ENCODE measurements at regions not wholly inside any gene's neighbourhood (a gene's known extent, or its start where the extent isn't known, plus 50 kb on each side); places are given as distances from the start of the nearest gene placed in this dataset.

DNA sequence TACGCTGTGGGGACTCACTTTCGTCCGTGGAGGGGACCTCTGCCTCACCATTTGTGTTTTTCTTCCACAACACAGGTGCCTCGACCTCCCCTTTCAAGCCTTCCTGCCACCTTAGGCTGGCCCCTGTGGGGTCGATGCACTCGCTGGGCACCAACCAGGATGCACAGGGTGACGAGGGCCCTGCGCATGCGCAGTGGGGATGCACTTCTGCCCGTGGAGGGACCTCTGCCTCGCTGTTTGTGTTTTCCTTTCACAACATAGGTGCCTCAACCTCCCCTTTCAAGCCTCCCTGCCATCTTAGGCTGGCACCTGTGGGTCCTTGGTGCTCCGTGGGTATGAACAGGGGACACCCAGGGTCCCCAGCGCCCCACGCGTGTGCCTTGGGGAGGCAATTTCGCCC lies 356.8 kb downstream of the ALG10 start:
- DNase-seq (no peak), ATAC-seq (no peak)
- intact Hi-C loops (cut with DNase I, micrococcal nuclease): no loop called here

DNA sequence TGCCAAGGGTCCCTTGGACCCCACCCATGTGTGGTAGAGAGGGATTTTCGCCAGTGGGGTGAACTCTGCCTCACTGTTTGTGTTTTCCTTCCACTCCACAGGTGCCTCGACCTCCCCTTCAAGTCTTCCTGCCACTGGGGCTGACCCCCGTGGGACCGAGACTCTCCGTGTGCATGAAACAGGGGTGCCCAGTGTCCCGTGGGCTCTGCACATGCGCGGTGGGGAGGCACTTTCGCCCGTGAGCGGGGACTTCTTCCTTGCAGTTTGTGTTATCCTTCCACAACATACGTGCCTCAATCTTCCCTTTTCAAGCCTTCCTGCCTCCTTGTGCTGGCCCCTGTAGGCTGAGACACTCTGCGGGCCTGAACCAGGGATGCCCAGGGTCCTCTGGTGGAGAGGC lies 362.4 kb downstream of the ALG10 start:
- intact Hi-C loops (cut with DNase I, micrococcal nuclease): no loop called here

DNA sequence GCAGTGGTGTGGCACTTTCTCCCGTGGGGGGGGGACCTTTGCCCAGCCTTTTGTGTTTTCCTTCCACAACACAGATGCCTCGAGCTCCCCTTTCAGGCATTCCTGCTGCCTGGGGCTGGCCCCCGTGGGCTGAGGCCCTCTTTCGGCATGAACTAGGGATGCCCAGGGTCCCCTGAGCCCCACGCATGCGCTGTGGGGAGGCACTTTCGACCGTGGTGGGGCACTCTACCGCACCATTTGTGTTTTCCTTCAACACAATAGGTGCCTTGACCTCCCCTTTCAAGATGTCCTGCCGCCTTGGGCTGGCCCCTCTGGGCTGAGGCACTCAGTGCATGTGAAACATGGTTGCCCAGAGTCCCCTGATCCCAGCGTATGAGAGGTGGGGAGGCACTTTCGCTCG lies 363.7 kb downstream of the ALG10 start:
- intact Hi-C loops (cut with DNase I, micrococcal nuclease): no loop called here
- no peak for ATAC-seq
- no peak for DNase-seq

More for the DNA sequence above, 362.4 kb downstream of the ALG10 start:
- ATAC-seq (no peak), DNase-seq (no peak)

DNA sequence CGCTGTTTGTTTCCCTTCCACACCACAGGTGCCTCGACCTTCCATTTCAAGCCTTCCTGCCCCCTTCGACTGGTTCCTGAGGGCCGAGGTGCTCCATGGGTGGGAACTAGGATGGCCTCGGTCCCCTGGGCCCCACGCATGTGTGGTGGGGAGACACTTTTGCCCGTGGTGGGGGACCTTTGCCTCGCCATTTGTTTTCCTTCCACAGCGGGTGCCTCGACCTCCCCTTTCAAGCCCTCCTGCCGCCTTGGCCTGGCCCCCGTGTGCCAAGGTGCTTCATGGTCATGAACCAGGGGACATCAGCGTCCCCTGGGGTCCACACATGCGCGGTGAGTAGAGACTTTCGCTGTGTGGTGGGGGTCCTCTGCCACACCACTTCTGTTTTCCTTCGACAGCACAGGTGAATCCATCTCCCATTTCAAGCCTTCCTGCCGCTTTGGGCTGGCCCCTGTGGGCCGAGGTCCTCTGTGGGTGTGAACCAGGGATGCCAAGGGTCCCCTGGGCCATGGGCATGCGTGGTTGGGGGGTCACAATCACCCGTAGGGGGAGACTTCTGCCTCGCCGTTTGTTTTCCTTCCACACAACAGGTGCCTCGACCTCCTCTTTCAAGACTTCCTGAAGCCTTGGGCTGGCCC lies 364.4 kb downstream of the ALG10 start:
- DNase-seq (no peak), ATAC-seq (no peak)
- intact Hi-C loops (cut with DNase I, micrococcal nuclease): no loop called here

DNA sequence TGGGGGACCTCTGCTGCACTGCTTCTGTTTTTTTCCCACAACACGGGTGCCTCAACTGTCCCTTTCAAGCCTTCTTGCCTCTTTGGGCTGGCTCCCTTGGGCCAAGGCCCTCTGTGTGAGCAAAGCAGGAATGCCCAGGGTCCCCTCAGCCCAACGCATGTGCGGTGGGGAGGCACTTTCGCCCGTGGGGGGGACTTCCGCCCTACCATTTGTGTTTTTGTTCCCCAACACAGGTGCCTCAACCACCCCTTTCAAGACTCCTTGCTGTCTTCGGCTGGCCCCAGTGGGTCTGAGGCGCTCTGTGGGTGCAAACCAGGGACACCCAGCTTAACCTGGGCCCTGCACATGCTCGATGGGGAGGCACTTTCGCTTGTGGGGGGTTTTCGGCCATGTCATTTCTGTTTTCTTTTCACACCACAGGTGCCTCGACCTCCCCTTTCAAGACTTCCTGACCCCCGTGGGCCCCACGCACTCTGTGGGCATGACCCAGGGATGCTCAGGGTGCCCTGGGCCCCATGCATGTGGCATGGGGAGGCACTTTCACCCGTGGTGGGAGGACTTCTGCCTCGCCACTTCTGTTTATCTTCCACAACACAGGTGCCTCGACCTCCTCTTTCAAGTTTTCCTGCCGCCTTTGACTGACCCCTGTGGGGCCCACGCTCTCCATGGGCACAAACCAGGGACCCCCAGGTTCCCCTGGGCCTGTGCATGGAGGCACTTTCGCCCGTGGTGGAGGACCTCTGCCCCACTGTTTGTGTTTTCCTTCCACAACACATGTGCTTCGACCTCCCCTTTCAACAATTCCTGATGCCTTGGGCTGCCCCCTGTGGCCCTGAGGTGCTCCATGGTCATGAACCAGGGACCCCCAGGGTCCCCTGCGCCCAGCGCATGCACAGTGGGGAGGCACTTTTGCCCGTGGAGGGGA lies 365.7 kb downstream of the ALG10 start:
- intact Hi-C loops (cut with DNase I, micrococcal nuclease): no loop called here

DNA sequence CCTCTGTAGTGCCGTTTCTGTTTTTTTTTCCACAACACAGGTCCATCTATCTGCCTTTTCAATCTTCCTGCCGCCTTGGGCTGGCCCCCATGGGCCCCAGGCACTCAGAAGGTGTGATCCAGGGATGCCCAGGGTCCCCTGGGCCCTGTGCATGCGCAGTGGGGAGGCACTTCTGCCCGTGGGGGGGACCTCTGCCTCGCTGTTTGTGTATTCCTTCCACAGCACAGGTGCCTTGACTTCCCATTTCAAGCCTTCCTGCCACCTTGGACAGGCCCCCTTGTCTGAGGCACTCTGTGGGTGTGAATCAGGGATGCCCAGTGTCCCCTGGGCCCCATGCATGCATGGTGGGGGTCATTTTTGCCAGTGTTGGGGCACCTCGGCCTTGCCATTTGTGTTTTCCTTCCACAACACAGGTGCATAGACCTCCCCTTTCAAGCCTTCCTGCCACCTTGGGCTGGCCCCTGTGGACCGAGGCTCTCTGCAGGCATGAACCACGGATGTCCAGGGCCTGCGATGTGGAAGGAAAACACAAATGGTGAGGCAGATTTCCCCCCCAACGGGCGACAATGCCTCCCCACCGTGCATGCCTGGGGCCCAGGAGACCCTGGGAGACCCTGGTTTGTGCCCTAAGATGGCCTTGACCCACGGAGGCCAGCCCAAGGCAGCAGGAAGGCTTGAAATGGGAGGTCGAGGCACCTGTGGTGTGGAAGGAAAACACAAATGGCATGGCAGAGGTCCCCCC lies 366.5 kb downstream of the ALG10 start:
- DNase-seq: no peak
- no peak for ATAC-seq
- intact Hi-C loops (cut with DNase I, micrococcal nuclease): no loop called here

More for the DNA sequence above, 365.7 kb downstream of the ALG10 start:
- DNase-seq: no peak
- ATAC-seq: no peak

DNA sequence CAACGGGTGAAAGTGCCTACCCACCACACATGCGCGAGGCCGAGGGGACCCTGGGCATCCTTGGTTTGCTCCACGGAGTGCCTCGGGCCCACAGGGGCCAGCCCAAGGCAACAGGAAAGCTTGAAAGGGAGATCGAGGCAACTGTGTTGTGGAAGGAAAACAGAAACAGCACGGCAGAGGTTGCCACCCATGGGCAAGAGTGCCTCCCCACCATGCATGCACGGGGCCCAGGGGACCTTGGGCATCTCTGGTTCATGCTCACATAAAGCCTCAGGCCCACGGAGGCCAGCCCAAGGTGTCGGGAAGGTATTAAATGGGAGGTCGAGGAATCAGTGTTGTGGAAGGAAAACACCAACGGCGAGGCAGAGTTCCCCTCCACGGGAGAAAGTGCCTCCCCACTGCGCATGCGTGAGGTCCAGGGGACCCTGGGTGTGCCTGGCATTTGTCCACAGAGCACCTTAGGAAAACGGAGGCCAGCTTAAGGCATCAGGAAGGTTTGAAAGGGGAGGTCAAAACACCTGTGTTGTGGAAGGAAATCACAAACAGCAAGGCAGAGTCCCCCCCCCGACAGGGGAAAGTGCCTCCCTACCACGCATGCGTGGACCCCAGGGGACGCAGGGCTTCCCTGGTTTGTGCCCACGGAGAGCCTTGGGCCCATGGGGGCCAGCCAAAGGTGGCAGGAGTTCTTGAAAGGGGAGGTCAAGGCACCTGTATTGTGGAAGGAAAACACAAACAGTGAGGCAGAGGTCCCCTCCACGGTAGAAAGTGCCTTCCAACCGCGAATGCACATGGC lies 367.3 kb downstream of the ALG10 start:
- no peak for DNase-seq
- intact Hi-C loops (cut with DNase I, micrococcal nuclease): no loop called here
- no peak for ATAC-seq

DNA sequence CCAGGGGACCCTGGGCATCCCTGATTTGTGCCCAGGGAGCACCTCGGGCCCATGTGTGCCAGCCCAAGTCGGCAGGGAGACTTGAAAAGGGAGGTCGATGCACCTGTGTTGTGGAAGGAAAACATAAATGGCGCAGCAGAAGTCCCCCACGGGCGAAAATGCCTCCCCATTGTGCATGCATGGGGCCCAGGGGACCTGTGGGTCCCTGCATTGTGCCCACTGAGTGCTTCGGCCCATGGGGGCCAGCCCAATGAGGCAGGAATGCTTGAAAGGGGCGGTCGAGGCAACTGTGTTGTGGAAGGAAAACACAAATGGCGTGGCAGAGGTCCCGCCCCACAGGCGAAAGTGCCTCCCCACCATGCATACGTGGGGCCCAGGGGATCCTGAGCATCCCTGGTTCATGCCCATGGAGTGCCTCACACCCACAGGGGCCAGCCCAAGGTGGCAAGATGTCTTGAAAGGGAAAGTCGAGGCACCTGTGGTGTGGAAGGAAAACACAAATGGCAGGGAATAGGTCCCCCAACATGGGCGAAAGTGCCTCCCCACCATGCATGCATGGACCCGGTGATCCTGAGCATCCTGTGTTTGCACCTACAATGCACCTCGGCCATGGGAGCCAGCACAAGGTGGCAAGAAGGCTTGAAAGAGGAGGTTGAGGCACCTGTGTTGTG lies 368.0 kb downstream of the ALG10 start:
- ATAC-seq (no peak), DNase-seq (no peak)
- intact Hi-C loops (cut with DNase I, micrococcal nuclease): no loop called here

DNA sequence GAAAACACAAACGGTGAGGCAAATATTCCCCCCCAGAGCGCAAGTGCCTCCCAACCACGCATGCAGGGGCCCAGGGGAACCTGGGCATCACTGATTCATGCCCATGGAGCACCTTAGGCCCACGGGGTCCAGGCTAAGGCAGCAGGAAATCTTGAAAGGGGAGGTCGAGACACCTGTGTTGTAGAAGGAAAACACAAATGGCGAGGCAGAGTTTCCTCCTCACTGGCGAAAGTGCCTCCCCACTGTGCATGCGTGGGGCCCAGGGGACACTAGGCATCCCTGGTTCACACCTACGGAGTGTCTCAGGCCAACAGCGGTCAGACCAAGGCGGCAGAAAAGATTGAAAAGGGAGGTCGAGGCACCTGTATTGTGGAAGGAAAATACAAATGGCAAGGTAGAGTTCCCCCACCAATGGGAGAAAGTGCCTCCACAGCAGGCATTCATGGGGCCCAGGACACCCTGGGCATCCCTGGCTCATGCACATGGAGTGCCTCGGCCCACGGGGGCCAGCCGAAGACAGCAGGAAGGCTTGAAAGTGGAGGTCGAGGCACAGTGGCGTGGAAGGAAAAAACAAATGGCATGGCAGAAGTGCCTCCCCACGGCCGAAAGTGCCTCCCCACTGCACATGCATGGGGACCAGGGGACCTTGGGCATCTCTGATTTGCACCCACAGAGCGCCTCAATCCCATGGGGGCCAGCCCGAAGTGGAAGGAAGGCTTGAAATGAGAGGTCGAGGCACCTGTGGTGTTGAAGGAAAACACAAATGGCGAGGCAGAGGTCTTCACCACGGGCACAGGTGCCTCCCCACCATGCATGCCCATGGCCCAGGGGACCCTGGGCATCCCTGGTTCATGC lies 368.8 kb downstream of the ALG10 start:
- intact Hi-C loops (cut with DNase I, micrococcal nuclease): no loop called here
- no peak for DNase-seq
- no peak for ATAC-seq

DNA sequence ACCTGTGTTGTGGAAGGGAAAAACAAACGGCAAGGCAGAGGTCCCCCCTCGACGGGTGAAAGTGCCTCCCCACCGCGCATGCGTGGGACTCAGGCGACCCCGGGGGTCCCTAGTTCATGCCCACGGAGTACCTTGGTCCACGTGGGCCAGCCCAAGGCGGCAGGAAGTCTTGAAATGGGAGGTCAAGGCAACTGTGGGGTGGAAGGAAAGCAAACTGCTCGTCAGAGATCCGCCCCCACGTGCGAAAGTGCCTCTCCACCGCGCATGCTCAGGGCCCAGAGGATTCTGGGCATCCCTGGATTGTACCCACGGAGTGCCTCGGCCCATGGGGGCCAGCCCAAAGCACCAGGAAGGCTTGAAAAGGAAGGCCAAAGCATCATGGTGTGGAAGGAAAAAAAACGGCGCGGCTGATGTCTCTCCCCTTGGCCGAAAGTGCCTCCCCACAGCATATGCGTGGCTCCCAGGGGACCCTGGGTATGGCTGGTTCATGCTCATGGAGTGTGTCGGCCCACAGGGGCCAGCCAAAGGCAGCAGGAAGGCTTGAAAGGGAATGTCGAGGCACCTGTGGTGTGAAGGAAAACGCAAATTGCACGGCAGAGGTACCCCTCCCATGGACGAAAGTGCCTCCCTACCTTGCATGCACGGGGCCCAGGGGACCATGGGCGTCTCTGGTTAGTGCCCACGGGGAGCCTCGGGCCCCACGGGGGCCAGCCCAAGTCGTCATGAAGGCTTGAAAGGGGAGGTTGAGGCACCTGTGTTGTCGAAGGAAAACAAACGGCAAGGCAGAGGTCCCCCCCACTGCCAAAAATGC lies 369.7 kb downstream of the ALG10 start:
- no peak for ATAC-seq
- intact Hi-C loops (cut with DNase I, micrococcal nuclease): no loop called here

DNA sequence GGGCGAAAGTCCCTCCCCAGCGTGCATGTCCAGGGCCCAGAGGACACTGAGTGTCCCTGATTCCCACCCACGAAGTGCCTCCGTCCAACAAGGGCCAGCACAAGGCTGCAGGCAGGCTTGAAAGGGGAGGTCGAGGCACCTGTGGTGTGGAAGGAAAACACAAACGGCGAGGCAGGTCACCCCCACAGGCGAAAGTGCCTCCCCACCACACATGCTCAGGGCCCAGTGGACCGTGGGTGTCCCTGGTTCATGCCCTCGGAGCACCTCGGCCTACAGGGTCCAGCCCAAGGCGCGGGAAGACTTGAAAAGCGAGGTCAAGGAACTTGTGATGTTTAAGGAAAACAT lies 370.4 kb downstream of the ALG10 start:
- ATAC-seq (no peak), DNase-seq (peak in 1 of 2 donors; percentile 18)
- intact Hi-C loops (cut with DNase I, micrococcal nuclease): no loop called here

More for the DNA sequence above, 369.7 kb downstream of the ALG10 start:
- peak; percentile 0 to 11 for DNase-seq

DNA sequence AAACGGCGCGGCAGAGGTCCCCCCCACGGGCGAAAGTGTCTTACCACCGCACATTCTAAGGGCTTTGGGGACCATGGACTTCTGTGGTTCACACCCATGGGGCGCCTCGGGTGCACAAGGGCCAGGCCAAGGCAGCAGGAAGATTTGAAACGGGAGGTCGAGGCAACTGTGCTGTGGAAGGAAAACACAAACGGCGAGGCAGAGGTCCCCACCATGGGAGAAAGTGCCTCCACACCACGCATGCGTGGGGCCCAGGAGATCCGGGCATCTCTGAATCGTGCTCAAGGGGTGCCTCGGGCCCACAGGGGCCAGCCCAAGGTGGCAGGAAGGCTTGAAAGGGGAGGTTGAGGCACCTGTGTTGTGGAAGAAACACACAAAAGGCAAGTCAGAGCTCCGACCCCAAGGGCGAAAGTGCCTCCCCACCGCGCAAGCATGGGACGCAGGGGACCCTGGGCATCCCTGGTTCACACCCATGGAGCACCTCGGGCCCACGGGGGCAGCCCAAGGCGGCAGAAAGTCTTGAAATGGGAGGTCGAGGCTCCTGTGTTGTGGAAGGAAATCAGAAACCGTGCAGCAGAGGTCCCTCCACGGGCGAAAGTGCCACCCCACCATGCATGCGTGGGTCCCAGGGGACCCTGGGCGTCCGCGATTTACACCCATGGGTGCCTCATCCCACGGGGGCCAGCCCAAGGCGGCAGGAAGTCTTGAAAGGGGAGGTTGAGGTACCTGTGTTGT lies 371.0 kb downstream of the ALG10 start:
- ATAC-seq: no peak
- peak in 1 of 2 donors; percentile 16 for DNase-seq
- intact Hi-C loops (cut with DNase I, micrococcal nuclease): no loop called here

DNA sequence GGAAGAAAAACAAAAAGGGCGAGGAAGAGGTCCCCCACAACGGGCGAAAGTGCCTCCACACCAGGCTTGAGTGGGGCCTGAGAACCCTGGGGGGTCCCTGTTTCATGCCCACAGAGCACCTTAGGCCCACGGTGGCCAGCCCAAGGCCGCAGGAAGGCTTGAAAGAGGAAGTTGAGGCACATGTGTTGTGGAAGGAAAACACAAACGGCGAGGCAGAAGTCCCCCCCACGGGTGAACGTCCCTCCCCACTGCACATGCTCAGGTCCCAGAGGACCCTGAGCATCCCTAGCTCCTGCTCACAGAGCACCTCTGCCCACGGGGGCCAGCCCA lies 371.5 kb downstream of the ALG10 start:
- ATAC-seq (no peak), DNase-seq (peak in 1 of 2 donors; percentile 4)
- intact Hi-C loops (cut with DNase I, micrococcal nuclease): no loop called here

DNA sequence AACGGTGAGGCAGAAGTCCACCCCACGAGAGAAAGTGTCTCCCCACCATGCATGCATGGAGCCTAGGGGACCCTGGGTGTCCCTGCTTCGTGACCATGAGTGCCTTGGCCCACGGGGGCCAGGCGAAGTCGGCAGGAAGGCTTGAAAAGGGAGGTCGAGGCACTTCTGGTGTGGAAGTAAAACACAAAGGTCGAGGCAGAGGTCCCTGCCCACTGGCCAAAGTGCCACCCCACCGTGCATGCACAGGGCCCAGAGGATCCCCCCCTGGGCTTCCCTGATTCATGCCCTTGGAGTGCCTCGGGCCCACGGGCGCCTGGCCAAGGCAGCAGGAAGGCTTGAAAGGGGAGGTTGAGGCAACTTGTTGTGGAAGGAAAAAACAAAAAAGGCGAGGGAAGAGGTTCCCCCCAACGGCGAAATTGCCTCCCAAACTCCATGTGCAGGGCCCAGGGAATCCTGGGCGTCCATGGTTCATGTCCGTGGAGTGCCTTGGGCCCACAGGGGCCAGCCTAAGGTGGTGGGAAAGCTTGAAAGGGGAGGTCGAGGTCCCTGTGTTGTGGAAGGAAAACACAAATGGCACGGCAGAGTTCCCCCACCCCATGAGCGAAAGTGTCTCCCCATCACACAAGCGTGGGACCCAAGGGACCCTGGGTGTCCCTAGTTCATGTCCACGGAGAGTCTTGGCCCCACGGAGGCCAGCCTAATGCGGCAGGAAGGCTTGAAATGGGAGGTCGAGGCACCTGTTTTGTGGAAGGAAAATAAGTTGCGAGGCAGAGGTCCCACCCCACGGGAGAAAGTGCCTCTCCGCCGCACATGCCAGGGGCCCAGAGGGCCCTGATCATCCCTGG lies 372.1 kb downstream of the ALG10 start:
- intact Hi-C loops (cut with DNase I, micrococcal nuclease): no loop called here
- DNase-seq (peak in 1 of 2 donors; percentile 5), ATAC-seq (no peak)

All from left colon (tissue), 2 donors.